Spinal cord (tissue), 9 donors: ENCODE measurements at regions not wholly inside any gene's neighbourhood (a gene's known extent, or its start where the extent isn't known, plus 50 kb on each side); places are given as distances from the start of the nearest gene placed in this dataset.

ENCODE experiments used
- DNase-seq, 6 donors: peaks; one replicate each; pipeline versions ENCODE4 v3.0.0 to v3.0.0-alpha.2; 2013 to 2015; ENCODE audit warnings: low spot score in 6 of 6, low read depth in 4 of 6
- H3K27ac ChIP-seq: one replicate; pipeline ENCODE4 v1.5.1; 2013; ENCODE audit warnings: low read depth, low read length, control low read depth
- H3K27me3 ChIP-seq: one replicate; pipeline ENCODE4 v1.6.1; 2013; ENCODE audit warnings: low read length; ENCODE audit not compliant: control insufficient read depth, insufficient read depth
- H3K36me3 ChIP-seq: one replicate; pipeline ENCODE4 v1.6.1; 2013; ENCODE audit warnings: low read length; ENCODE audit not compliant: control insufficient read depth, insufficient read depth
- H3K4me1 ChIP-seq: one replicate; pipeline ENCODE4 v1.6.1; 2013; ENCODE audit warnings: low read length; ENCODE audit not compliant: control insufficient read depth, insufficient read depth
- H3K4me3 ChIP-seq: one replicate; pipeline ENCODE4 v1.5.1; 2013; ENCODE audit warnings: low read depth, low read length, control low read depth
- H3K9me3 ChIP-seq: one replicate; pipeline ENCODE4 v1.6.1; 2013; ENCODE audit warnings: low read length; ENCODE audit not compliant: control insufficient read depth, insufficient read depth
- WGBS: methylation state at CpG from one replicate; pipeline ENCODE4 v1.1.5; 2013; ENCODE audit warnings: missing lambda C conversion rate; ENCODE audit not compliant: insufficient coverage; 5-methylcytosine and 5-hydroxymethylcytosine counted together
- donor health status: healthy.

DNA sequence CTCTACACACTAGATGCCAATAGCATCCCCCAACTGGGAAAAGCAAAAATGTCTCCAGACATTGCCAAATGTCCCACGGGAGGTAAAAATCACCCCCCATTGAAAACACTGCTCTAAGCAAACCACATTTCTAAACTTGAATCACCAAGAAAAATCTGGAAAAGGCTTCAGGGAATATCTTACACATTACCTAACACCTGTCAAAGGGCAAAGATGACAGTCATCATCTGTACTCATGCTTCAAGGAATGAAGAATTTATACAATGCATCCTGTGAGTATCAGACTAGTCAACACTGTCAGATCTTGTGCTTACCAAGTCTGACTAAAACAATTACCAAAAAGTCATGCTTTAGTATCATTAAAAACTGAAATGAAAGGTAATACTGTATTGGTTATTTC, 161.6 kb upstream of the SOX5 start:
- Histone ChIP-seq H3K27me3 (no peaks in the 10 kb centered on the region), H3K36me3 (no peaks in the 10 kb centered on the region)
- DNase-seq = no peak

GRCh38 chr12:24109381-24110039, 160.0 kb upstream of the SOX5 start:
- Histone ChIP-seq H3K27me3 (no peaks in the 10 kb centered on the region), H3K4me1 (no peaks in the 10 kb centered on the region), H3K4me3 (no peak overlapping the region), H3K36me3 (no peaks in the 10 kb centered on the region), H3K27ac (no peak overlapping the region), H3K9me3 (no peaks in the 10 kb centered on the region)
- WGBS = no CpG with 5 or more reads among the region's 3 CpGs
- peak in 3 of 6 donors; percentile 3 to 74 (median 45) for DNase-seq

More for the DNA sequence above, 161.6 kb upstream of the SOX5 start:
- WGBS = 100% methylated on average over 1 of the region's 1 CpG
- Histone ChIP-seq H3K9me3 (no peaks in the 10 kb centered on the region), H3K27ac (no peak overlapping the region), H3K4me3 (no peak overlapping the region), H3K4me1 (no peaks in the 10 kb centered on the region)

GRCh38 chr12:24102676-24103075, 153.2 kb upstream of the SOX5 start:
- Histone ChIP-seq H3K27ac (no peak overlapping the region), H3K4me1 (no peaks in the 10 kb centered on the region), H3K27me3 (no peaks in the 10 kb centered on the region), H3K4me3 (no peak overlapping the region), H3K36me3 (no peaks in the 10 kb centered on the region), H3K9me3 (no peaks in the 10 kb centered on the region)
- DNase-seq = no peak
- 100% methylated on average over 1 of the region's 3 CpGs for WGBS

DNA sequence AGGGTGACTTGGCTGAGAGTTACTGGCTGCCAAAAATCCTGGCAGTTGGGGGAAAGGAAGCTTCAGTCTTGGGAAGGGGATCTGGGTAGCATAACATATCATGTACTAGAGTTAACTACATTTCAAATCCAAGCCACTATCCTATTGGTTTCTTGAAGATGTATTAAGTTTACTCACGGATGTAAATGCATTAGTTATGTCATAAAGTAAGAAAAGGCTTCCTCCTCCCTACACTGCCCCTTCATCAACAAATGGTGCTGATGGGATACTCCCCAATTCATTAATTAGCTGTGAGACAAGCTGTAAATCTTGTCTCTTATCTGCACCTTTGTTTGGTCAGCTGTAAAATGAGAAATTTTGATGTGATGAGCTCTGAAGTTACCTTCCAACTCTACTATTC, 150.1 kb upstream of the SOX5 start:
- Histone ChIP-seq H3K9me3 (no peaks in the 10 kb centered on the region), H3K4me3 (no peak overlapping the region), H3K36me3 (no peaks in the 10 kb centered on the region), H3K27ac (no peak overlapping the region), H3K27me3 (no peaks in the 10 kb centered on the region), H3K4me1 (no peaks in the 10 kb centered on the region)
- DNase-seq = no peak
- WGBS = no CpG with 5 or more reads among the region's 1 CpG

DNA sequence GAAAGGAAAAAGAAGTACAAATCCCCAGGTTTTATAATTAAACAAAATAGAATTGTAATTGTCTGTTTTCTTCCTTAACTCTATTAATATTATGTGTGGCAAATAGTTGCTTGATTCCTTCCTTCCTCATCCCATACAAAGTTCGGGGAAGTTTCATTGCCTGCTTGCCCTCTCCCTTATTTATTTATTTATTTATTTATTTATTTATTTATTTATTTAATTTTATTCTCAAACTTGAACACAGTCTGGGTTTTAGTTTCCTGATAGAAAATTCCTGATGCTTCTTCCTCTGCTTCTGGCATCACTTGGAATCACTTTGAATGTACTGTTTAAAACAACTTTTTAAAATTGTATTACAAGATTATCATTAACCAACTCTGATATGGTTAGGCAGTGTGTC, 145.8 kb upstream of the SOX5 start:
- Histone ChIP-seq H3K27me3 (no peaks in the 10 kb centered on the region), H3K9me3 (no peaks in the 10 kb centered on the region), H3K4me1 (no peaks in the 10 kb centered on the region), H3K36me3 (no peaks in the 10 kb centered on the region), H3K4me3 (no peak overlapping the region), H3K27ac (no peak overlapping the region)
- DNase-seq = no peak
- WGBS = no CpG with 5 or more reads among the region's 1 CpG

DNA sequence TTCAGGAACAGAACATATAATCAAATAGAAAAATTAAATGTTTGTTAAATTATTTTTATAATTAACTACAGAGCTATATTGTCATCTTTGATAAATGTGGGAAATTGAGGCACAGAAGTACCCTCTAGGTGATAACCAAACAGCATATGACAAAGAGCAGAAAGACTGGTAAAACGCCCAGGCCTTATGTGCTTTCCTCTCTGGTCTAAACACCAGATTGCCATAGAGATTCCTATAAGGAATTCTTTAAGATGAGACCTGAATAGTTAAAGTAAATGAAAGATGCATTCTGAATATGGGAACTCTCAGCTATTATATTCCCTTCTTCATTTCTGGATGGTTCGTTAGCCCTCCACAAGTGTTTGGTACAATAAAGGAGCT, 140.0 kb upstream of the SOX5 start:
- WGBS = no CpG with 5 or more reads among the region's 2 CpGs
- peak in 1 of 6 donors; percentile 61 for DNase-seq

GRCh38 chr12:24088751-24089509, 139.5 kb upstream of the SOX5 start:
- H3K9me3 ChIP-seq = no peaks in the 10 kb centered on the region
- WGBS = 80% methylated on average over 1 of the region's 5 CpGs
- H3K27me3 ChIP-seq = no peaks in the 10 kb centered on the region
- no peak overlapping the region for H3K27ac ChIP-seq
- no peaks in the 10 kb centered on the region for H3K36me3 ChIP-seq
- no peaks in the 10 kb centered on the region for H3K4me1 ChIP-seq
- peak in 1 of 6 donors; percentile 55 for DNase-seq
- no peak overlapping the region for H3K4me3 ChIP-seq

More for the DNA sequence above, 140.0 kb upstream of the SOX5 start:
- Histone ChIP-seq H3K27me3 (no peaks in the 10 kb centered on the region), H3K36me3 (no peaks in the 10 kb centered on the region), H3K9me3 (no peaks in the 10 kb centered on the region), H3K4me3 (no peak overlapping the region), H3K27ac (no peak overlapping the region), H3K4me1 (no peaks in the 10 kb centered on the region)

GRCh38 chr12:24087294-24087693, 137.8 kb upstream of the SOX5 start:
- no peaks in the 10 kb centered on the region for H3K9me3 ChIP-seq
- 57% methylated on average over 1 of the region's 4 CpGs for WGBS
- H3K4me1 ChIP-seq = no peaks in the 10 kb centered on the region
- no peak for DNase-seq
- no peak overlapping the region for H3K27ac ChIP-seq
- H3K4me3 ChIP-seq = no peak overlapping the region
- H3K27me3 ChIP-seq = no peaks in the 10 kb centered on the region
- no peaks in the 10 kb centered on the region for H3K36me3 ChIP-seq

DNA sequence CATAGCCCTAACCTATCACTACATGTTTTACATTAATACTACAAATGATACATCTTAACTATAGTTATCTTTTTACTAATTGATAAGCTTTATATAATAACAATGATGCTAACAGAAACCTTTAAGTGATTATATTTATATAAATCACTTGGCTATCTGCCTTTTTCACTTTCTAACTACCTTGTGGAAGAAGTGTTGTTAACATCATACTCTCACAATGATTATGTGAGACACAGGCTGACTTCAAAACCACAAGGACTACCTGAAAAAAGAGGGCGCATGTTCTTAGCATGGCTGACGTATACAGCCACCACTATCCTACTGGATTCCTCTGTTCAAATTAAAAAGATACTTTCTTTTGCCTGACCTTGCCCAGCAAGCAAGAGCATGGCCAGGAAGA, 135.3 kb upstream of the SOX5 start:
- 95% methylated on average over 2 of the region's 2 CpGs for WGBS
- H3K36me3 ChIP-seq = no peaks in the 10 kb centered on the region

GRCh38 chr12:24083838-24084237, 134.4 kb upstream of the SOX5 start:
- Histone ChIP-seq H3K27ac (no peak overlapping the region), H3K27me3 (no peaks in the 10 kb centered on the region), H3K4me3 (no peak overlapping the region), H3K4me1 (no peaks in the 10 kb centered on the region), H3K36me3 (no peaks in the 10 kb centered on the region), H3K9me3 (no peaks in the 10 kb centered on the region)
- WGBS = 80% methylated on average over 3 of the region's 3 CpGs
- DNase-seq = no peak

More for the DNA sequence above, 135.3 kb upstream of the SOX5 start:
- Histone ChIP-seq H3K9me3 (no peaks in the 10 kb centered on the region), H3K4me3 (no peak overlapping the region), H3K27me3 (no peaks in the 10 kb centered on the region), H3K27ac (no peak overlapping the region), H3K4me1 (no peaks in the 10 kb centered on the region)
- no peak for DNase-seq
